Fibroblast of villous mesenchyme (primary cell): ENCODE measurements at regions not wholly inside any gene's neighbourhood (a gene's known extent, or its start where the extent isn't known, plus 50 kb on each side); places are given as distances from the start of the nearest gene placed in this dataset.

Experiments used
- DNase-seq: peaks from one replicate; pipeline ENCODE4 v3.0.0-alpha.2; 2010; ENCODE audit warnings: low read depth
- H3K4me3 ChIP-seq: 2 replicates; pipeline ENCODE4 v1.5.1; 2011; ENCODE audit warnings: low read depth, mild to moderate bottlenecking, low read length
- TF ChIP-seq, protein P1 (sequence below): IDR thresholded peaks from 2 replicates; pipeline ENCODE4 v1.5.1; 2012; ENCODE audit warnings: low read depth, mild to moderate bottlenecking, low read length; ENCODE audit not compliant: insufficient read depth

DNA sequence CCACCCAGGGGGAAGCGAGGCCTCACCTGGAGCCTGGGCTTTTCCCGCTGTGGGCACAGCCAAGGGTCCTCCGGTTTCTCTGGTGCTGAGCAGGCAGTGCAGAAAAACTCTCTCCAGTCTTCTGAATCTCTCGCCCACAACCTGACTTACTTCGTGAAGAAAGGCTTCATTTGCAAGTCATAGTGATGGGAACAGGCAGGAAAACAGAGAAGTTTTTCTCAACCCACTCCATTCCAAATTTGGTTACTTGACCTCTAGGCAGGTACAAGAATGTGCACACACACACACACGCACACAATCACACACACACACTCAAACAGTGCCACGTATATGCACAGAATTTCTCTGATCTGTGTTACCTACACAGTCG lies 524.5 kb downstream of the CD83 start:
- TF ChIP-seq, protein P1, sequence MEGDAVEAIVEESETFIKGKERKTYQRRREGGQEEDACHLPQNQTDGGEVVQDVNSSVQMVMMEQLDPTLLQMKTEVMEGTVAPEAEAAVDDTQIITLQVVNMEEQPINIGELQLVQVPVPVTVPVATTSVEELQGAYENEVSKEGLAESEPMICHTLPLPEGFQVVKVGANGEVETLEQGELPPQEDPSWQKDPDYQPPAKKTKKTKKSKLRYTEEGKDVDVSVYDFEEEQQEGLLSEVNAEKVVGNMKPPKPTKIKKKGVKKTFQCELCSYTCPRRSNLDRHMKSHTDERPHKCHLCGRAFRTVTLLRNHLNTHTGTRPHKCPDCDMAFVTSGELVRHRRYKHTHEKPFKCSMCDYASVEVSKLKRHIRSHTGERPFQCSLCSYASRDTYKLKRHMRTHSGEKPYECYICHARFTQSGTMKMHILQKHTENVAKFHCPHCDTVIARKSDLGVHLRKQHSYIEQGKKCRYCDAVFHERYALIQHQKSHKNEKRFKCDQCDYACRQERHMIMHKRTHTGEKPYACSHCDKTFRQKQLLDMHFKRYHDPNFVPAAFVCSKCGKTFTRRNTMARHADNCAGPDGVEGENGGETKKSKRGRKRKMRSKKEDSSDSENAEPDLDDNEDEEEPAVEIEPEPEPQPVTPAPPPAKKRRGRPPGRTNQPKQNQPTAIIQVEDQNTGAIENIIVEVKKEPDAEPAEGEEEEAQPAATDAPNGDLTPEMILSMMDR: no peak
- no peak overlapping the region for H3K4me3 ChIP-seq
- DNase-seq: no peak

DNA sequence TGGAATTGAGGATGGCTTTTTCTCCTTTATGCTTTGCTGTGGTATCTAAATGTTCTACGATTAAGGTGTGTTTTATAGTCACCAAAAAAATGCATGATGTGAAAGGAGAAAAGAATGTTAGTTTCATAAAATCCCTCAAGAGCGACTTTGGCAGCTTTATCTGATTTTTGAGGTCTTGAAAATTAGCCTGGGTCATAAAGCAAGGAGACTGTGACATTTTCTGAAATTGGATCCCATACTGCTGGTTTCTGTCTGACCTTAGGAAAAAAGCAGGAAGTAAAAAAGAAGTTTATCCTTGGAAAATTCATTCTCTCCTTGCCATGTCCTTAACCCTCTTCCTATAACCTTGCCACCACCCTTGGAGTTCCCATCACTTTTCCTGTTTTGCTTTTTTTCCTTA lies 525.3 kb downstream of the CD83 start:
- no peak overlapping the region for H3K4me3 ChIP-seq
- TF ChIP-seq, protein P1: no peak
- DNase-seq: no peak

DNA sequence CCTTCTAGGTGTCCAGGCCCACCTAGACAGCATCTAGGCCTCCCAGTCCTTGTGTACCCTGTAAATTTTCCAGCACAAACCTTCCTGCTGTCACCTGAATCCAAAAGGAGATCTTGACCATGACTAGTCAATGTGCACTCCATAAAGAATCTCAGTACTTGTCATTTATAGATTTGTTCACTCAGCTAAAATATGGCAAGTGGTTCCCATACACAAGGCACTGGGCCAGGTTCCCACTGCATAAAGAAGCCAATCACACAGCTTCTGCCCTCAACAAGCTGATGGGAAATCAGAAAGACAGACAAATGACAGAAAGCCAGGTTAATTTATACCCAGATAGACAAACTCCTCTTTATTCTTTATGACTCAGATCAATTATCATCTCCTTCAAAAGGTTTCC lies 526.8 kb downstream of the CD83 start:
- TF ChIP-seq, protein P1: no peak
- DNase-seq: no peak
- no peak overlapping the region for H3K4me3 ChIP-seq

DNA sequence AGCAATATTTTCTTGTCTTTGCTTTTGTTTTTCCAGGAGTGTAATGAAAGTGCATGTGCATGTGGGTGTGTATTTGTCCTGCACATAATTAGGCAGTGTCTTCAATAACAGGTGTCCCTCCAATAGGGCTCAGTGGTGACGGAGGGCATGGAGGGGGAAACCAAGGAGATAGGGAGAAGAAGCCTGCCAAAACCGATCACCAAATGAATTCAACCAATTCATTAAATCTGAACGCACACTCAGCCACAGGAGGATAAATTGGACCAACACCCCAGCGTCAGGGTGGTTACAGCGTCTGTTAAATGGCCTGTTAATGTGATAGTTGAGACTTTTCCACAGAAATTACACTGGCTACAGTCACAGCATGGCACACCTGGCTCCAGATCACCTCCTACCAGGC lies 527.6 kb downstream of the CD83 start:
- TF ChIP-seq, protein P1: no peak
- no peak overlapping the region for H3K4me3 ChIP-seq
- DNase-seq: no peak

DNA sequence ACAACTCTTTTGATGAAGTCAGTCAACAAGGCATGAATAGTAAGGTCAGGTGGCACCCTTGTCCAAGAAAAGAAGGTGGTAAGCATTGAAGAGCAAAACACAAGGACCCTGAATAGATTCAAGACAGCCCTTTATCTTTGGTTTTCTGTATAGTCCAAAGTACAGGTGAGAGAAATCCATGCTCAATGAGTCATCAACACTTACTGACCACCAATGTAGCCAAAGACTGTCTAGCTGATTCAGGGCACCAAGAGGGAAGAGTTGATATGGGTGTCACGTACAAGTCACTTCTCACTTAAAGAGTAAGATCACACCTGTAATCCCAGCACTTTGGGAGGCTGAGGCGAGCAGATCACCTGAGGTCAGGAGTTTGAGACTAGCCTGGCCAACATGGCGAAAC lies 528.3 kb downstream of the CD83 start:
- H3K4me3 ChIP-seq: no peak overlapping the region
- DNase-seq: no peak
- TF ChIP-seq, protein P1: no peak

DNA sequence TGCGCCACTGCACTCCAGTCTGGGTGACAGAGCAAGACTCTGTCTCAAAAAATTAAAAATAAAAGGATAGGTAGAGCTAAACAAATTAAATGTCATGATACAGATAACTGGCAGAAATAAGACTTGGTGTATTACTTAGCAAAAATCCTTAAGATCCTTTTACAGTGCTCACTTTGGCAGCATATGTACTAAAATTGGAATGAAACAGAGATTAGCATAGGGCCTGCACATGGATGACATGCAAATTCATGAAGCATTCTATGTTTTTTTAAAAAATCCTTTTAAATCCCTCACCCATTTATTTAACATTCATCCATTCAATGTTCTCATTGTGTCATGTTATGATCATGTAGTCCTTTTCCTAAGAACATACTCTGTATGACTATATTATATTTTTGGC lies 528.8 kb downstream of the CD83 start:
- TF ChIP-seq, protein P1: no peak
- no peak for DNase-seq
- H3K4me3 ChIP-seq: no peak overlapping the region

DNA sequence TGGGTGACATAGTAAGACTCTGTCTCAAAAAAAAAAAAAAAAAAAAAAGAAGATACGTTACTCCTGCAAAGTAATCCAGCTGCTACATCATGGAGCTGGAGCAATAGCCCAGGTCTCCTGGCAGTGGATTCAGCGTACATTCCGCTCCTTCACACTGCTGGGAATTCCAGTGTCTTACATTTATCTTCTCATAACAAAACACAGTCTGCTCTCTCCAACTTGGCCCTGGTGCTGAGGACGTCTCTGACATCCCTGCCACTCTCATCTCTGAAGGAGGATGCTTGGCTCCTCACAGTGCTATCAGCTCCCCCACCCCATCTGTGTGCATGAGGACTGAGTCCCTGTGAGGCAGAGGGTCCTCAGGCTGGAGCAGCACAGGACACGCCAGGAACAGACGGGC lies 529.8 kb downstream of the CD83 start:
- TF ChIP-seq, protein P1: no peak
- H3K4me3 ChIP-seq: no peak overlapping the region
- no peak for DNase-seq
